Effector memory CD4-positive, alpha-beta T cell (primary cell): ENCODE measurements at regions not wholly inside any gene's neighbourhood (a gene's known extent, or its start where the extent isn't known, plus 50 kb on each side); places are given as distances from the start of the nearest gene placed in this dataset.

Experiments
- DNase-seq, 3 donors: peaks; one replicate each; pipeline ENCODE4 v3.0.0-alpha.2; 2020
- H3K27ac ChIP-seq: 2 replicates; pipeline ENCODE4 v1.7.0; 2013; ENCODE audit warnings: mild to moderate bottlenecking, low read length, moderate library complexity; ENCODE audit not compliant: insufficient read depth, poor library complexity, severe bottlenecking
- H3K27me3 ChIP-seq: replicated peaks from 2 replicates; pipeline ENCODE4 v1.7.0; 2013; ENCODE audit warnings: mild to moderate bottlenecking, low read length; ENCODE audit not compliant: insufficient read depth, control insufficient read depth, poor library complexity, severe bottlenecking
- H3K36me3 ChIP-seq: 2 replicates; pipeline ENCODE4 v1.7.0; 2013; ENCODE audit warnings: mild to moderate bottlenecking, low read length, moderate library complexity; ENCODE audit not compliant: control insufficient read depth, insufficient read depth
- H3K4me1 ChIP-seq: 2 replicates; pipeline ENCODE4 v1.7.0; 2013; ENCODE audit warnings: low read length, mild to moderate bottlenecking; ENCODE audit not compliant: control insufficient read depth, insufficient read depth, poor library complexity, severe bottlenecking
- H3K4me3 ChIP-seq: 2 replicates; pipeline ENCODE4 v1.7.0; 2013; ENCODE audit warnings: low read length, low read depth, mild to moderate bottlenecking; ENCODE audit not compliant: insufficient read depth, poor library complexity, severe bottlenecking
- H3K9me3 ChIP-seq: 2 replicates; pipeline ENCODE4 v1.7.0; 2013; ENCODE audit warnings: mild to moderate bottlenecking, low read length, moderate library complexity; ENCODE audit not compliant: control insufficient read depth

GRCh38 chr9:30970186-30970585 lies 1414.3 kb upstream of the ACO1 start:
- DNase-seq = no peak
- Histone ChIP-seq H3K9me3 (no peaks in the 10 kb centered on the region), H3K27ac (no peak overlapping the region), H3K4me1 (no peaks in the 10 kb centered on the region), H3K36me3 (no peaks in the 10 kb centered on the region), H3K4me3 (no peak overlapping the region), H3K27me3 (no peaks in the 10 kb centered on the region)

- H3K27me3 ChIP-seq = no peaks in the 10 kb centered on the region
- no peaks in the 10 kb centered on the region for H3K4me1 ChIP-seq
- no peaks in the 10 kb centered on the region for H3K9me3 ChIP-seq
- H3K27ac ChIP-seq = no peak overlapping the region
- no peak overlapping the region for H3K4me3 ChIP-seq
- no peaks in the 10 kb centered on the region for H3K36me3 ChIP-seq
- DNase-seq = no peak
Measured at GRCh38 chr9:30970812-30971211, 1413.6 kb upstream of the ACO1 start.

- Histone ChIP-seq H3K27ac (no peak overlapping the region), H3K4me1 (no peaks in the 10 kb centered on the region)
- DNase-seq = no peak
Measured at GRCh38 chr9:30972654-30973053, 1411.8 kb upstream of the ACO1 start.

GRCh38 chr9:30977965-30978364 lies 1406.5 kb upstream of the ACO1 start:
- Histone ChIP-seq H3K4me3 (no peak overlapping the region), H3K9me3 (no peaks in the 10 kb centered on the region), H3K27ac (no peak overlapping the region), H3K36me3 (no peaks in the 10 kb centered on the region), H3K4me1 (no peaks in the 10 kb centered on the region), H3K27me3 (no peaks in the 10 kb centered on the region)
- no peak for DNase-seq

More at GRCh38 chr9:30972654-30973053, 1411.8 kb upstream of the ACO1 start:
- H3K27me3 ChIP-seq = no peaks in the 10 kb centered on the region
- H3K36me3 ChIP-seq = no peaks in the 10 kb centered on the region
- H3K4me3 ChIP-seq = no peak overlapping the region
- no peaks in the 10 kb centered on the region for H3K9me3 ChIP-seq

- Histone ChIP-seq H3K27ac (no peak overlapping the region), H3K4me3 (no peak overlapping the region), H3K9me3 (no peaks in the 10 kb centered on the region), H3K4me1 (no peaks in the 10 kb centered on the region), H3K27me3 (no peaks in the 10 kb centered on the region), H3K36me3 (no peaks in the 10 kb centered on the region)
- no peak for DNase-seq
Measured at GRCh38 chr9:30982301-30982700, 1402.1 kb upstream of the ACO1 start.

- no peaks in the 10 kb centered on the region for H3K27me3 ChIP-seq
- H3K36me3 ChIP-seq = no peaks in the 10 kb centered on the region
- DNase-seq = no peak
- no peaks in the 10 kb centered on the region for H3K9me3 ChIP-seq
- no peak overlapping the region for H3K4me3 ChIP-seq
- H3K27ac ChIP-seq = no peak overlapping the region
- no peaks in the 10 kb centered on the region for H3K4me1 ChIP-seq
Measured at GRCh38 chr9:30995956-30996738, 1388.3 kb upstream of the ACO1 start.

- Histone ChIP-seq H3K36me3 (no peaks in the 10 kb centered on the region), H3K4me1 (no peaks in the 10 kb centered on the region), H3K27ac (no peak overlapping the region), H3K4me3 (no peak overlapping the region), H3K27me3 (no peaks in the 10 kb centered on the region), H3K9me3 (no peaks in the 10 kb centered on the region)
- DNase-seq = no peak
Measured at GRCh38 chr9:30996761-30997160, 1387.7 kb upstream of the ACO1 start.

GRCh38 chr9:30997291-30997690 lies 1387.2 kb upstream of the ACO1 start:
- Histone ChIP-seq H3K9me3 (no peaks in the 10 kb centered on the region), H3K4me3 (no peak overlapping the region), H3K27ac (no peak overlapping the region), H3K36me3 (no peaks in the 10 kb centered on the region), H3K27me3 (no peaks in the 10 kb centered on the region), H3K4me1 (no peaks in the 10 kb centered on the region)
- no peak for DNase-seq

GRCh38 chr9:31005086-31005665 lies 1379.3 kb upstream of the ACO1 start:
- Histone ChIP-seq H3K4me3 (no peak overlapping the region), H3K4me1 (no peaks in the 10 kb centered on the region), H3K27ac (no peak overlapping the region), H3K36me3 (no peaks in the 10 kb centered on the region), H3K9me3 (no peaks in the 10 kb centered on the region), H3K27me3 (no peaks in the 10 kb centered on the region)
- no peak for DNase-seq

GRCh38 chr9:31013371-31013770 lies 1371.1 kb upstream of the ACO1 start:
- no peak for DNase-seq
- Histone ChIP-seq H3K4me1 (no peaks in the 10 kb centered on the region), H3K36me3 (no peaks in the 10 kb centered on the region), H3K9me3 (no peaks in the 10 kb centered on the region), H3K27me3 (no peaks in the 10 kb centered on the region), H3K27ac (no peak overlapping the region), H3K4me3 (no peak overlapping the region)
